Ascending aorta (tissue), 2 donors: ENCODE measurements at regions not wholly inside any gene's neighbourhood (a gene's known extent, or its start where the extent isn't known, plus 50 kb on each side); places are given as distances from the start of the nearest gene placed in this dataset.
A peak's percentile ranks its signal among the peaks of the same experiment; 100 is the strongest.

ENCODE experiments used
- DNase-seq, 2 donors: peaks; one replicate each; pipeline ENCODE4 v3.0.0-alpha.2; 2019; ENCODE audit warnings: low spot score in 2 of 2
- H3K27ac ChIP-seq, 2 donors: fragments of 200-600 bp; sonication (generic); one replicate each; pipeline ENCODE4 v1.5.1; 2016 to 2017; ENCODE audit warnings: mild to moderate bottlenecking in 1 of 2
- H3K27me3 ChIP-seq: fragments of 200-600 bp; sonication (generic); one replicate; pipeline ENCODE4 v1.5.1; 2017
- H3K36me3 ChIP-seq, 2 donors: fragments of 200-600 bp; sonication (generic); one replicate each; pipeline ENCODE4 v1.5.1; 2016
- H3K4me1 ChIP-seq, 2 donors: fragments of 200-600 bp; sonication (generic); one replicate each; pipeline ENCODE4 v1.5.1; 2016 to 2017; ENCODE audit warnings: mild to moderate bottlenecking in 1 of 2
- H3K4me3 ChIP-seq, 2 donors: fragments of 200-600 bp; sonication (generic); one replicate each; pipeline ENCODE4 v1.5.1; 2016 to 2017; ENCODE audit warnings: mild to moderate bottlenecking in 1 of 2
- H3K9me3 ChIP-seq, 2 donors: fragments of 200-600 bp; sonication (generic); one replicate each; pipeline ENCODE4 v1.5.1; 2016
- intact Hi-C: fragments of 100-400 bp; cut with DNase I; formaldehyde crosslinking; loops from one replicate; pipeline ENCODE4 v1.15.1; 2023
- TF ChIP-seq, protein P1 (sequence below), 3 experiments: fragments of 200-600 bp in 2 of 3; fragments of 450-650 bp in 1 of 3; sonication (generic) in 2 of 3; IDR thresholded peaks; one replicate each; pipeline ENCODE4 v1.5.1; 2016 to 2019; ENCODE audit warnings: antibody characterized with exemption in 3 of 3, mild to moderate bottlenecking in 1 of 3, moderate library complexity in 1 of 3

DNA sequence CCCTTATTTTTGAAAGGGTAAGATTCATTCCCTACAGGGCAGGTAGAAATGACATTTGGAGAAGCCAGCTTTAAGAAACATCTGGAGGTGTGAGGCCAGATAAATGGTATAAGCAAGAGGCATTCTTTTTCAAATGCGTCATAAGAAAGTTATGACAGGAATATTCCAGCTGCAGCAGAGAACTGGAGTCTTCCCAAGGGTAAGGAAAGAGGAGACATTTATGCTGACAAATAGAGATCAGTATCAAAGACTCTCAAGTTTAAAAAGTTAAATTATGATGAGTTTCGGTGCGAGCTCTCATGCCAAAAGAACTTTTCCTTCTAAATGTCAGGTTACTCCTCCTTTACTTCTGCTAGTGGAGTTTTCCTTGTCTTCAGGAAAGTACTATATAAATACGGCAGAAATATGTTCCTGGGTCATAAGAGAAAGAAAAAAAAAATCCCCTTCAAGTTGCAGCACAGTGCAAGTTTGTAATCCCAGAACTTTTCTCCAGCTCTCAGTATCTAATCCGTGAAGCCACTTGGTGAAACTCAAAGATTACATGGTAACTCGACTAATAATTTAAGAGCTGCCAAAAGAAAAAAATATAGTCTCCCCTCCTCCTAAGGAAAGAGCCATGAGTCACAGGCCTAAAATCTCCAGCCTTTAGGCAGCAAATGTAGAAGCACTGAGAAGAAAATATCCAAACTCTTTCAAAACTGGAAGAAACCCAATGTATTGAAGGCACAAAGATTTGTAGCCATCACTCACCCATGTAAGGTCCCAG lies 428.1 kb downstream of the MEIS1 start:
- Histone ChIP-seq H3K4me3 (peak overlapping the region in 1 of 2 donors; percentile 17), H3K36me3 (no peaks in the 10 kb centered on the region), H3K27ac (peak overlapping the region; percentile 34 to 60), H3K9me3 (no peaks in the 10 kb centered on the region), H3K4me1 (peaks cover 0 to 12% of the 10 kb centered on the region in 2 donors), H3K27me3 (no peaks in the 10 kb centered on the region)
- intact Hi-C loops = no loop called here
- DNase-seq = no peak
- TF ChIP-seq, protein P1, sequence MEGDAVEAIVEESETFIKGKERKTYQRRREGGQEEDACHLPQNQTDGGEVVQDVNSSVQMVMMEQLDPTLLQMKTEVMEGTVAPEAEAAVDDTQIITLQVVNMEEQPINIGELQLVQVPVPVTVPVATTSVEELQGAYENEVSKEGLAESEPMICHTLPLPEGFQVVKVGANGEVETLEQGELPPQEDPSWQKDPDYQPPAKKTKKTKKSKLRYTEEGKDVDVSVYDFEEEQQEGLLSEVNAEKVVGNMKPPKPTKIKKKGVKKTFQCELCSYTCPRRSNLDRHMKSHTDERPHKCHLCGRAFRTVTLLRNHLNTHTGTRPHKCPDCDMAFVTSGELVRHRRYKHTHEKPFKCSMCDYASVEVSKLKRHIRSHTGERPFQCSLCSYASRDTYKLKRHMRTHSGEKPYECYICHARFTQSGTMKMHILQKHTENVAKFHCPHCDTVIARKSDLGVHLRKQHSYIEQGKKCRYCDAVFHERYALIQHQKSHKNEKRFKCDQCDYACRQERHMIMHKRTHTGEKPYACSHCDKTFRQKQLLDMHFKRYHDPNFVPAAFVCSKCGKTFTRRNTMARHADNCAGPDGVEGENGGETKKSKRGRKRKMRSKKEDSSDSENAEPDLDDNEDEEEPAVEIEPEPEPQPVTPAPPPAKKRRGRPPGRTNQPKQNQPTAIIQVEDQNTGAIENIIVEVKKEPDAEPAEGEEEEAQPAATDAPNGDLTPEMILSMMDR (IDR thresholded peaks at IDR 0.05) = no peak

- Histone ChIP-seq H3K27ac (no peak overlapping the region), H3K9me3 (no peaks in the 10 kb centered on the region), H3K4me3 (no peak overlapping the region), H3K4me1 (peaks cover 0 to 12% of the 10 kb centered on the region in 2 donors), H3K27me3 (no peaks in the 10 kb centered on the region), H3K36me3 (no peaks in the 10 kb centered on the region)
- no peak for DNase-seq
- intact Hi-C loops = no loop called here
- TF ChIP-seq, protein P1 (IDR thresholded peaks at IDR 0.05) = no peak
Observed at GRCh38 chr2:66865161-66865560, 430.2 kb downstream of the MEIS1 start.

DNA sequence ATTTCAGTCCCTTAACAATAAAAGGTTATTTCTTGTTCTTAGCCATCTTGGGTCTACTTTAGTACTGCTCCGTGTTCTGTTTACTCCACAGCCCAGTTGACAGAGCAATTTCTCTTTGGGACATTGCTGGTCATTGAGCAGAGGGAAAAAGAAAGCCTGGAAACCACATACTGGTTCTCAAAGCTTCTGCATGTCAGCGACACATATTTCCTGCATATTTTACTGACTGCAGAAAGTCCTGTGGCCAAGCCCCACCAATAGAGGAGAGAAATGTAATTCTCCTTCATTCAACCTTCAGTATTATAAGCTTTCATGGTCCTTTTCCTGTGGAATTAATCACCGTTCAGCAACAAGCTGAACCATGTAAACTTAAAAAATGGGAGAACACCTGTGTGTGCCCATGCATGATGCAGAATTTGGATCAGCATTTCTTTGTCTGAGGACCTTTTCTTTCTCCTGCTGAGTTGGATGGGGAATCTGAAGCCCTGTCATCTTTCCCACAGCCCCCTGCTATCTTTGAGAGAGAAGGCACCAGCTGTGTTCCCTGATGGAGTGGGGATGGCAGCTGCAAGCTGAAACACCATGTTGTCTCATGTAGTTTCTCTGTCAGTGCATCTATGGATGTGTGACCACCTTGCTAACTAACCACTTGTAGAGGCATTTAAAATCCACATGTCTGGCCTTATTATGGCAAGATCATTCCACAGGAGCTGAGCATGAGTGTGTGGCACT lies 431.6 kb downstream of the MEIS1 start:
- Histone ChIP-seq H3K27me3 (no peaks in the 10 kb centered on the region), H3K4me3 (no peak overlapping the region), H3K27ac (no peak overlapping the region), H3K9me3 (no peaks in the 10 kb centered on the region), H3K36me3 (no peaks in the 10 kb centered on the region), H3K4me1 (peaks cover 0 to 12% of the 10 kb centered on the region in 2 donors)
- TF ChIP-seq, protein P1 (IDR thresholded peaks at IDR 0.05) = no peak
- no peak for DNase-seq
- intact Hi-C loops = no loop called here

DNA sequence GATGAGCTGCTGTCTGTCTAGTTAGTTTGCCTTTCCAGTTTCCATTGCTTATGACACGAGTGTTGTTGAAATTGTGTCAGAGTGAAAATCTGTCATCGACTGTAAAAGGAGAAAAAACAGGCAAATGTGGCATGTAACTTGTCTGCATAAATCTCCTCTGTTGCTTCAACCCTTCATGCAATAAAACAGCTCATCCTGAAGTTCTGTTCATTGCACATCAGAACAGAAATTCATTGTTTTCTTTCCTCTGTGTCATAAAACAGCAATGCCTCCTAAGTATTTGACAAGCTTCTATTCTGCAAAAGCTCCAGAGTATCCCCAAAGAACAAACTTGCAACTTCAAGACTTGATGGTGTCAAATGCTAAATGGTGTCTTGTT lies 432.1 kb downstream of the MEIS1 start:
- intact Hi-C loops = no loop called here
- no peaks in the 10 kb centered on the region for H3K27me3 ChIP-seq
- H3K4me3 ChIP-seq = no peak overlapping the region
- no peaks in the 10 kb centered on the region for H3K9me3 ChIP-seq
- H3K4me1 ChIP-seq = peaks cover 0 to 12% of the 10 kb centered on the region in 2 donors
- H3K27ac ChIP-seq = no peak overlapping the region
- no peak for DNase-seq
- H3K36me3 ChIP-seq = no peaks in the 10 kb centered on the region
- TF ChIP-seq, protein P1 (IDR thresholded peaks at IDR 0.05) = no peak

DNA sequence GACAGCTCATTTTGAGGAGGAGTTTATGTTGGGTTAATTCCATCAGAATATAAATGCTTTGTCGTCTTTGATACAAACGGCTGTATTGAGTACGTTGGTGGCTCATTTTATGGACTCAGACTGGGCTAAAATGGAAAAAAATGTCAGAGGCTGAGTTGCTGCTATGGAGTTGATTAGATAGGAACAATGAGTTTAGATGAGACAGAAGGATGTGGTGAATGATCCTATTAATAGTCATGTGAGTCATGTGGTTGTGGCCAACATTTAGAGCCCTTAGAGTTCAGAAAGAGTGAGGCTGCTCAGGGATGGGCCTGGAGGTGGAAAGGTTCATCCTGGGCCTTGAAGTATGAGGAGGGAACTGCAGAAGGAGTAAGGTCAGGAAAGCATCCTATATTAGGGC lies 434.2 kb downstream of the MEIS1 start:
- Histone ChIP-seq H3K9me3 (no peaks in the 10 kb centered on the region), H3K27me3 (no peaks in the 10 kb centered on the region), H3K36me3 (no peaks in the 10 kb centered on the region), H3K4me3 (no peak overlapping the region), H3K27ac (no peak overlapping the region), H3K4me1 (no peaks in the 10 kb centered on the region)
- TF ChIP-seq, protein P1 (IDR thresholded peaks at IDR 0.05) = no peak
- intact Hi-C loops = no loop called here
- DNase-seq = no peak
